DMS 273 (cell line): ENCODE measurements at regions not wholly inside any gene's neighbourhood (a gene's known extent, or its start where the extent isn't known, plus 50 kb on each side); places are given as distances from the start of the nearest gene placed in this dataset.
"Not testable (repeated sequence)": the region's sequence is repeated elsewhere in the genome, so short reads cannot be mapped to it uniquely, and the experiment has no call there.

Source experiments
- DNase-seq: peaks from one replicate; lab custom pipeline; 2025; ENCODE audit not compliant: unreplicated experiment; lab: John Stamatoyannopoulos, UW

DNA sequence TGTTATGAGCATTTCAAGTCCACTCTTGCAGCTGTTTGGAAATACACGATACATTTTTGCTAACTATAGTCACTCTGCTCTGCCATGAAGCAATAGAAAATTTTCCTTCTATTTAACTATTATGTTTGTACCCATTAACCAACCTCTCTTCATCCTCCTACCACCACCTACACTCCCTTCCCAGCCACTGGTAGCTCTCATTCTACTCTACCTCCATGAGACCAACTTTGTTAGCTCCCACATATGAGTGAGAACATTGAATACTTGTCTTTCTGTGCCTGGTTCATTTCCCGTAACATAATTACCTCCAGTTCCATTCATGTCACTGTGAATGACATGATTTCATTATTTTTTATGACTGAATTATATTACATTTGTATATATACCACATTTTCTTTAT, 505.9 kb upstream of the CCNG1 start:
- DNase-seq, result no peak

DNA sequence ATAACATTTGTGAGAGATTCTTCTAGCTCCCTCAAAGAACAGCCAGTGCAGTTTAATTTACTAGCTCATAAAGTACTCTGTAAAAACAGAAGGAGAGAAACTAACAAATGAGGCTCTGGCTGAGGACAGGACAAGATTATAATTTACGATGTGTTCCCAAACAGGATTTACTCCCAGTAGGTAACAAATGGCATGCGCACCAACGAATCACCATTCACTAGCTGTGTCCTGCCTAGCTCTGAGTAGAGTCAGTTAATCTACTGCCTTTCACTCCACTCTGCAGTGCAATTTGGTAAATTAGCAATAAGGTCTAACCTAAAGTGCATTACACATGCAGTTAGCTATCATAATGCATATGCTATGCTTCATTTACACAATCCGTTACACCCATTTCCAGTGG, 497.4 kb upstream of the CCNG1 start:
- no peak for DNase-seq

DNA sequence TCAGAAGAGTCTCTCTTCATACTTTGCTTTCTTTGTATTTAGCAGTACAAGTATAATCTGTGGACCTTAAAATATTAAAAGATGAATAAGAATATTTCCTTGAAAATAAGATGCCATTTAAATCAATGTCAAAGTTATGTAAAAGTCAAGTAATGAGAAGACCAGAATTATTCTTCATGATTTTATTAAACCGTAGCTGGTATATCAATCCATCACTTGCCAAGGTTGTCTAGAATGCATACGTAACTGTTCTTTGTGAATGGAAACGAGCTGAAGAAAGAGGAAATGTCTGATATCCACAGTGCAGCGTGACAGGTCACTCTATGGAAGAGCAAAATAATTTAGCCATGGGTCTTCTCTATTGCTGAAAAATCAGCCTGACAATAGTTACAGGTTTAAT, 488.7 kb upstream of the CCNG1 start:
- DNase-seq, result no peak

DNA sequence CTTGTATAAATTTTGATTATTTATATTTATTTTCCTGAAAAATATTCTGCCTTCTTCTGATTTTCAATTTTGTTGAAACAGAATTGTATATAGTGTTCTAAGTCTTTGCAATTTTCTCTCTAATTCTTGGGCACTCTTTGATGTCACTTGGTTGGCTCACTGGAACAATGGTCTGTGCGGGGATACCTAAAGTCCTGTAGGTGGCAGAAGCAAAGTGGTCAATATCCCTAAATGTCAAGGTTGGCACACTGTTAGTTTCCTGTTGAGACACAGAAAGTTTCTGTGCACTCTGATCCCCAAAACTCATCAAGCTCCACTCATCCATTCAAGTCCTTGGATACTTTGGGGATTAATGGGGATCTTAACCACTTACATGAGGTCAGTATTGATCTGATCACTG, 480.8 kb upstream of the CCNG1 start:
- DNase-seq, result no peak

DNA sequence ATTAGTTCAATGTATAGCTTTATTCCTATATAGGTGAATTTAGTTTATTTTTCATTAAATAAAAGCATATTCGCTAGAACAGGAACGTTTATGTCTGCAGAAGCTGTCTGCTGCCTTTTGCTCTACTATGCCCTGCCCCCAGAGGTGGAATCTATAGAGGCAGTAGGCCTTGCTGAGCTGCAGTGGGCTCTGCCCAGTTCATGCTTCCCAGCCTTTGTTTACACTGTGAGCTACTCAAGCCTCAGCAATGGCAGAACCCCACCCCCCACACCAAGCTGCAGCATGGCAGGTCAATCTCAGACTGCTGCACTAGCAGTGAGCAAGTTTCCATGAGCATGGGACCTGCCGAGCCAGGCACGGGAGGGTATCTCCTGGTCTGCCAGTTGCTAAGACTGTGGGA, 473.3 kb upstream of the CCNG1 start:
- not testable (repeated sequence) for DNase-seq

DNA sequence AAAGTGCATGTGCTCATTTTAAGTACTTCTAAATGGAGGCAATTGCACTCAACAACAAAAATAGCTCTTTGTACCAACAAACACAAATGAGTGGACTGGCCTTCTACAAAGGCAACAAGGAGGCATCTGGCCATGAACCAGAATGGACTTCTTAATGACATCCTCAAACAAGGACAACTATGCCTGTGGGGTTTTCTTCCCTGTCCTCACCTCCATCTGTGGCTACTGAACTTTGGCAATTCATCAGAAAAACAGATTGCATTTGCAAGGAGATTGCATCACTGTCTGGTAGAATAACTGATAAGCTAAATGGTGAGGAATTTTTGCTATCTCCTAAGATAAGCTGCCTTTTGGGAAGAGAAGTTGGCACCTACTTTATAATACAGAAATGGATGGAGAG, 447.3 kb upstream of the CCNG1 start:
- DNase-seq, result no peak

DNA sequence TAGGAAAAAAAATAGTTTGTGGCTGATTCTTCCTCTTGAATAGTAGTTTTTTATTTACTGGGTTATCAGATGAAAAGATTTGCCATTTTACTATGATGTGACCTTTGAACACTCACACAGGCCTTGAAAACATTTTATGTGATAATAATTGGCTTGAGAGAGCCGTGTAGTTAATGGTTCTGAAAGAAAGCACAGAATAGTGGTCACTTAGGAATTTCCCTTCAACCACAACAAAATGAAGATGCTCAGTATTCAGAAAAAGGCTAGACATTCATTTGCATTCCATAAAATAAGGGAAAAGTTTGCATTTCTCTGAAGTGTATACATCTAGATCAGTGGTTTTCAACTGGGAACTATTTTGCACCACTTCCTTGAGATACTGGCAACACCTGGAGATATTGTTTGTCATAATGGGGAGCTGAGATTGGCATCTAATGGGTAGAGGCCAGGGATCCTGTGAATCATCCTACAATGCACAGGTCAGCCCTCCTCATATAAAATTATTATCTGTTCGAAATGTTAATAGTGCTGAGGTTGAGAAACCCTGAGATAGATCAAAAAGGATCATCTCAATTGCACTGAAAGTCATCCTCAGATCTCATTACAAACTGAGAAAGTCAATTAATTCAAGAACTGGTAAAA, 446.4 kb upstream of the CCNG1 start:
- DNase-seq, result no peak

DNA sequence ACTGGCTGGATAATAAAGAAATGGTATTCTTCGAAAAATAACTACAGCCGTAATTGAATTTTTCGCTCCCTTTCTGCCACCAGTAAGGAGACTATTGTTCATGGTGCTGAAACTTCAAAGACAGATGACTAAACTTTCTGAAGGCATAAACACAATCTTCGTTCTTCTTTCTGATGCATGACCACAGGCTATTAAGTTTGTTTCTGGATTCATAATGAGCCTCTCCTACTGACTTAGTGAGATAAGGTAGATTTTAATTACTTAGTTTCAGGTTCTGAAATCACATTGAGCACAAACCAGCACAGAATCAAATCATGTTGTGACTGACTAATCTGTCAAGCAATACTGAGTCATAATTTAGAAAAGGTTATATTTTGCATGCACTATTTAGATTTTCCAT, 441.8 kb upstream of the CCNG1 start:
- DNase-seq, result no peak

DNA sequence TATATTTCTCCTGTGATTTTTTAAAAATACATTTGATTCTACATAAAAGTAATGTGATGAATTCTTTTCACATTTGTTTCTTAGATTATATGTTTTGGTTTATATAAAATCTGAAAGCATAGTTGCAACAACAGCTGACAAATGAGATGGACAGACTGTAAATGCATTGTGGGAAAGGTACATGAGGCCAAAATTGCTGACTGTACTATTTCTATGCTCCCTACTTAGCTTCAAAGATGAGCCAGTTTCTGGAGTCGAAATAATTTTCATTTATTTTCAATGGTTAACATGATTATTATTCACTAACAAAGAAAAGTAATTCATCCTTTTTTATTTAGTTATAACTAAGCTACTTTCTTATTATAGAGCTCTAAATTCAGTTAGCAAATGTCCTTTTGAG, 441.3 kb upstream of the CCNG1 start:
- no peak for DNase-seq

DNA sequence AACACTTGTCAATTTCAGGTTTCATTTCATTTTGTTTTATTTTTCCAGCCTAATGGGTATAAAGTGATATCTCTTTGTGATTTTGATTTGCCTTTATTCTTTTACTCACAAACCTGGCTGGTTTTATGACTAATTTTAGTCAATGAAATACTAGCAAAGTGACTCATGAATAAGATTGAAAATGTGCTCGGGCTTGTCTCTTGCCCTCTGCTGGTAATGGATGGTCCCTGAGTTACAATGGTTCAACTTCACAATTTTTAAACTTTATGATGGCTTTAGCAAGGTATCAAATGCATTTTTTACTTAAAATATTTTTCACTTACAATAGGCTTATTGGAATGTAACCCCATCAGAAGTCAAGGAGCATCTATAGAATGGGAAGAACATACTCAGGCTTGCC, 431.4 kb upstream of the CCNG1 start:
- DNase-seq, result no peak

DNA sequence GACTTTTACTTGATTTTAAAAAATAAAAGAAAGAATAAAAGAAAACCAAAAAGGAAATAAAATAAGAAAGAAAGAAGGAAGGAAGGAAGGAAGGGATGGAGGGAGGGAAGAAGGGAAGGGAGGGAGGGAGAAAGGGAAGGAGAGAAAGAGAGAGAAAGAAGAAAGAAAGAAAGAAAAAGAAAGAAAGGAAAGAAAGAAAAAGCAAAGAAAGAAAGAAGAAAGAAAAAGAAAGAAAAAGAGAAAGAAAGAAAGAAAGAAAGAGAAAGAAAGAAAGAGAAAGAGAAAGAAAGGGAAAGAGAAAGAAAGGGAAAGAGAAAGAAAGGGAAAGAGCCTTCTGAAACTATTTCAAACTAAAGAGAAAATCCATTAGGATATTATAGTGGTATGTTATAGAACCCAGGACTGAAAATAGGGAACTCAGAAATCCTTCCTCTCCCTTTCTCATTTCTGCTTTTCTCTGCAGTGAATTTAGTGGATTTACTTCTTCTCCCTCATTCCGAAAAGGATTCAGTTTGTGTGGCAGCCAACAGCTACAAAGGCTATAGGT, 414.7 kb upstream of the CCNG1 start:
- no peak for DNase-seq

DNA sequence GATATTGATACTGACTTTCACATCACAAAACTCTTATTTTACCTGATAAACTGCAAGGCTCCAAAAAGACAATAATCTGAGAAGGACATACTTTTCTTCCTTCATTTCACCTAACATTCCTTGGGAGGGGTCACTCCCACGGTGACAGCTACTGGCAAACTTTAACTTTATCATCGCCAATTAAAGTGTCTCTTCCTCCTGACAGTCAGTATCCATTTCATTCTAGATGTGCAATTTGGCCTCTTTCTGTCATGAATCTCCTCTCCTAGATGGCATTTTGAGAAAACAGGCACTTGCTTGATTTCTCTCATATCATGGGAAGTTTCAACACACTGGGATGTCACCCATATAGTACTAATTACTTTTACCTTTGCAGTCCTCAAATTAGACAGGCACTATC, 413.5 kb upstream of the CCNG1 start:
- no peak for DNase-seq

DNA sequence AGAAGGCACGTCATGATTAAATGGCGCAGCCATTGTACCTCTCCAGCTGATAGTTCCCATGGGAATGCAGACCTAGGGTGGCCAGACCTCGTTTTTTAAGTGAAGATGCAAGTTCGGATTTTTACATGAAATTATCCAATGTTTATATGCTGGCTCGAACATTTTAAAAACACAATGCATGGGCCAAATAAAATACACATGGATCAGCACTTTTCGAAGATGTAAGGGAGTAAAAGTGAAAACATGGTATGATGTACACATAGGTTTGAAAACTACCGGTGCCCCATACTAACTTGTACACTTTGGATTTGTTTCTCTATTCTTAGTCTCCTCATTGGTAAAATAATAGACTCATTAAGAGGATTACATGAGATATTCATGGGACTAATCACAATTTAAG, 412.5 kb upstream of the CCNG1 start:
- DNase-seq, result no peak

DNA sequence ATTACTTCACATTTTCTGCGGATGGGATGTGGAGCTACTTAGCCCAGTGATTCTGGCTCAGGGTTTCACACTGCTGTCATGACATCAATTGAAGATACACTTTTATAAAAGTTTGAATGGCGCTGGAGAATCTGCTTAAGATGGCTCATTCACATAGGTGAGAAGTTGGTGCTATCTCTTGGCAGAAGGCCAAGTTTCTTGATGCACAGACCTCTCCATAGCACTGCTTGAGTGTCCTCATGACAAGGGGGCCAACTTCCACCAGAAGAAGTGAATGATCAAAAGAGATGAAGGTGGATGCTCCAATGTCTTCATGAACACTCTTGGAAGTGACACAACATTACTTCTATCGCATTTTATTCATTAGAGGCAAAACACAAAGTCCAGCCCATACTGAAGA, 403.7 kb upstream of the CCNG1 start:
- peak; percentile 6 for DNase-seq

DNA sequence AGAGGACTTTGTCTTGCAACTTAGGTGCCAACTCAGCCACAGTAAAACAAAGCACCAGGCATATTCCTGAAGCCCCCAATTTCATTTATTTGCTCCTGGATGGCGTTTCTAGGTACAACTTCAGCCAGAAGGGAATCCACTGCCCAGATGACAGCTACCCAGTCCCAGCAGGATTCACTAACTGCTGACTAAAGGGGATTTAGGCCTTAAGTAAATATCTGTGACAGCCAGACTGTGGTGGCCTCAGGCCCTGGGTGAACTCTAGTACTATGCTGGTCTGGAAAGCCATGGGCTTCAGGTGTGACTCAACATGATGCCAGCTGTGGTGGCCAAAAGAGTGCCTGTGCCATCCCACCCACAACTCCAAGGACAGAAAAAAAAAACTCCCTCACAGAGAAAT, 396.1 kb upstream of the CCNG1 start:
- no peak for DNase-seq

DNA sequence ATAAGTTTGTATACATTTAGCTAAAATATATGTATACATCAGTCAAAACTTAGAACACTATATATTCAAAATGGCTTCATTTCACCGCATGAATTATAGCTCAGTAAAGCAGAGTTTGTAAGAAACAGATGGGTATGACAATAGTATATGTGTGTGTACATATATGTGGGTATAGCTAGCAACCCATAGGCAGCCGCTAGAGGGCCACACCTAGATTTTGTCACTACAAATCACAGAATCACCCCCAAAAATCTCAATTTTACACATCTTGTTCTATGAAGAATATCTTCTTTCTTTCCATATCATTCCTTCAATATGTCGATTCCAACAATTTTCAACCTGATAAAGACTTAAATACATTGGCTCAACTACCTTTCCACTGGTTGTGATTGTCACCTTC, 357.8 kb upstream of the CCNG1 start:
- peak; percentile 12 for DNase-seq

DNA sequence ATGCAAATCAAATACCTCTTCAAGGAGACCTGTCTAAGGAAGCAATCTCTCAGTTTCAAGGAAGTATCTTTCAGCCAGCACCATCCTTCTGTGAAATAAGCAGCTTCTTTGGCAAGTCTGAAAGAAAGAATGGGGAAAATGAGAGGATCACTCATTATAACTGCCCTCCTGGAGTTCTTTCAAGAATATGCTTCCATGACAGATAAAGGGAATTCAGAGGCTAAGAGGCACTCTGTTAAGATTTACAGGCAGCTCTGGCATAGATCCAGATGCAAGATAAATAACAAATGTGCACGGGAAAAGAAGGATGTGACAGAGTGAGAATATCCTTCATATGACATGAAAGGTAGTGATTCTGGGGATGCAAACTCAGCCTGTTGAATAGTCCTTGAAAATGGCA, 348.2 kb upstream of the CCNG1 start:
- DNase-seq, result no peak

DNA sequence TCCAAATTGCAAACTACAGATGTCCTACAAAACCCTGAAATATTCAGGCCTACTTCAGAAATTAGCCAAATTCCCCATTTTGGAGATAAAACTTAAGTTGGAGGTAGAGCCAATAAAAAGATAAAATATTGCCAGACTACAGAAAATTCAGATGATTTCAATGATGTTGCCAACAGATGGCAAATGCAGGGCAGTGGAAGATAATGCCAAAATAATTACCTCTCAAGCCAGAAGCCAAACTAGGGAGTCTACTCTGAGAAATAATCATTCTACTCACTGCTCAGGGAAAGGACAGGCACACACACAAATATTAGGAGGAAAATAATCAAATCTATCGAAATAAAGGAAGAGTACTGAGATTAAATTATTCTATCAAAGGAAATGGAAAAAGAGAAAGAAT, 347.5 kb upstream of the CCNG1 start:
- DNase-seq, result no peak

DNA sequence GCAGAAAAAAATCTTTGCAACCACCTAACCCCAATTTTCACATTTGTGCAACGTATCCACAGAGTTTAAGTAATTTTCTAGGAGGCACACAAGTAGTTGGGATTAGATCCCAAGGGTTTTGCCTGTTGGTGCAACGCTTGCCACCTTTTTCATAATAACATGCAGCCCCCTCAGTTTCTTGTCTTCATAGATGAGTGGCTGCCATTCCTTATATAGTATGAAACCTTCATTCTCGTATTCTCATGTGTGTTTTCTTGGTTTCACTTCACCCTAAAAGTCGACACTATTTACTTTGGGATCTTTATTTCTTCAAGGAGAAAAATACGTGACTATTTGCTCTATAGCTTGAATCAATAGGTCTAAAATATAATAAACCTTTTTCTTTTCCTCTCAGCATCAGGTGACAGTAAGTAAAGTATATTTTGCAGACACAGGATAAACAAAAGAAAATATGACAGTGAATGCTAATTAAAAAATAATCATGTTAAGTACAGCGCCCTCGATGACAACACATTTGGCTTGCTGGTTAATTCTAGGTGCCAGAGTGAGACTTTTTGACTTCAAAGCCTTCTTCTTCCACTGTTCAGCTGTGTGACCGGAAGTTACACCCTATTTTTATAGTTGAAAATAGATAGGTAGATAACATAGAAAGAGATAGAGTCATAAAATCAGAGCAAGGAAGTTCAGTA, 342.8 kb upstream of the CCNG1 start:
- no peak for DNase-seq

DNA sequence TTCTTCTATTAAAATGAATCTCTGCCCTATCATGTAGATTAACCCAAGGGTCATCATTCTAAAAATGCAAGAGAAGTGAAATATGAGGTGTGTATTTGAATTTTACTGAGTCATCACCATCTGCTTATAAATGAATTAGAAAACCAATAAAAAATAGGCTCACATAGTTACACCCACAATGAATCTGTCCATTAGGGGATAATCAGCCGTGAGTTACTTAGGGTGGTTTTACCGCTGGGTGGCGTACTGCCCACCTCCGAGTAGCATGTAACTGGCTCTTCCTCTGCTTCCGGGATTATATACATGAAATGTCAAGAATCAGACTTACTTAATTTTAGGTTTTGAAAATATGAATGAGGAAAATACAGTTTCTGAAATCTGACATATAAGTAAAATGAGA, 332.9 kb upstream of the CCNG1 start:
- DNase-seq, result peak; percentile 21

DNA sequence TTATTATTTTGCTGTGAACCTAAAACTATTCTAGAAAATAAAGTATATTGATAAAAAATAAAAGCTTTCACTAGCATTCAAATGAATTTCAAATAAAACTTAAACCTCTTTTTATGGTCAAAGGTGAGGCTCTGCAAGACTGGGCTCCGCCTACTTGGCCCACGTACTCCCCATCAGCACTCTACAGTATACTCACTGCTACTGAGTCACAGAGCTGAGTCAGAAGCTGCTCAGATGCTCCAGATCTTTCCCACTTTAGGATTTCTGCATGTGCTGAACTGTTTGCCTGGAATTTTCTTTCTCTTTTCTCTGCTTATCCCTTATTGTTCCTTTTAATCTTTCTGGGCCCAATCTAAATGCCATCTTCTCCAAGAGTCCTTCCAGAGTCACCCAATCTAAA, 331.9 kb upstream of the CCNG1 start:
- DNase-seq, result no peak

DNA sequence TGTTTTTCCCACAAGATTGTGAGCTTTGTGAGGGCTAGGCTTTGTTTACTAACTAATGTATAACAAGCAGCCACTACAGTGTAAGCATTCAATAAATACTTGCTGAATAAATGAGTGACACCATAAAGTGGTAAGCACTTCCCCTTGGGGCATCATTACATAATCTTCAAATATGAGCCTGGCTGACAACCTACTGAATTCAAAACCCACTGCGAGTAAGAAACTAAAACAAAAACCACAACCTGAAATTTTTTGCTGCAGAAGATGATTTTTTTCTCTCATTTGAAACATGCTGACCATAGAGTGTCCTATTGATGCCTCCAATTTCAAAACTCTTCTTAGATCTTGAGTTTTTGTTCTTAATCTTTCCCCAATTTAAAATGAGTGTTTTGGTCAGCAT, 331.3 kb upstream of the CCNG1 start:
- DNase-seq, result no peak

DNA sequence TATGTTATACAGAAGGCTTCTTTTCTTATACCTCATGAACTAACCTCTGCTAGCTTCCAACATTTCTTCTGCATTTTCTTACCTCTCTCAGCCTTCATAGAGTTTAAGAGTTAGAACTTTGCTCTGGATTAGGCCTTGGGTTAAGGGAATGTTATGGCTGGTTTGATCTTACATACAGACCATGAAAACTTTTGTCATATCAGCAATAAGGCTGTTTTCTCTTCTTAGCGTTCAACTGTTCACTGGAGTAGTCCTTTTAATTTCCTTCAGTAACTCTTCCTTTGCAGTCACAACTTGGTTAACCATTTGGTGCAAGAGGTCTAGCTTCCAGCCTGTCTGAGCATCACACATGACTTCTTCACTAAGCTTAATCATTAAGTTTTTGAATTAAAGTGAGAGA, 329.0 kb upstream of the CCNG1 start:
- no peak for DNase-seq
